Fibroblast of upper back skin (primary cell): ENCODE measurements at regions not wholly inside any gene's neighbourhood (a gene's known extent, or its start where the extent isn't known, plus 50 kb on each side); places are given as distances from the start of the nearest gene placed in this dataset.

Experiments used
- DNase-seq: peaks from one replicate; pipeline ENCODE4 v3.0.0-alpha.2; 2013

DNA sequence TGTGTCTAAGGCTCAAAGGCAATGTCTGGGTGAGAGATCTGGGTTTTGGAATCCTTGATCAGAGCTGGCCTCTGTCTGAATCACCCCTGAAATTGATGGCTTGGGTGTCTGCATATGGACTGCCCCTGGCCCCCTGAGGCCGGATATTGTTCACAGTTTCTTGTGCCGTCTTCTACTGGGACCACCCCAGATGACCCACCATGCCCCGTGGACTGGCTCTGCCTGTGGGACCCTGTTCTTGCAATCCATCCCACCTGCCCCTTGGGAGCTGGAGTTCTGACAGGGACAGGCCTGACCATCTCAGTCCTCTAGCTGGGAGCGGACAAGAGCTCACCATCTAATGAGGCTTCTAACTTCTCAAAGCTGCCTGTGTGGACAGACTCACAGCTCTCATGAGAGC, 119.9 kb downstream of the FAM43A start:
- no peak for DNase-seq

DNA sequence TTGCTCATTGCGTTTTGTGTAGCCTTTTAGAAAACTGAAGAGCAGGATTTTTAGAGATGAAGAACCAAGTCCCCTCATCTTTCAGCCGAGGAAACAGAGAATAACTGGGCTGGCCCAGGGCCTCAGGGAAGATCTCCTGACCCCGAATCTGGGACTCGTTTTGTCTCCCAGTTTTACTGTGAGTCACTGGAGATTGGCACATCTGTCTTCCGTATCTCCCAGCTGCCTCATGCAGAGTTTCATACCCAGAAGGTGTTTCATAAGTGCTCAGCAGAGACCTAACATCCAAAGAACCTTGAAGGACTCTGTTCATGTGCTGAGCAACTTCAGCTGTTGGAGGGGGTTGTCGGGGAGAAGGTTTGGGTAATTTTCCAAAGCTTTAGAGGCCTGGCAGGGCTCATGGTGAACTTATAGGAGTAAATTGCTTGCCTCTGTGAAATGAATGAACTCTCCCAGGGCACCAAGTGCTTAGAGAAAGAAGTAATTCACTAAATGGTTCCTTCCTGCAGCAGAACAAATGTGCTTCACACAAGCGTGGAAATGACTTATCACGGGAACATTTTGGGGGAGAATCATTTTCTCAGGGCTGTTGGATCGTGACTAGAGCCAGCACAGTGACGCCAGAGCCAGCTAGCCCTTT, 121.4 kb downstream of the FAM43A start:
- DNase-seq: peak; percentile 48

DNA sequence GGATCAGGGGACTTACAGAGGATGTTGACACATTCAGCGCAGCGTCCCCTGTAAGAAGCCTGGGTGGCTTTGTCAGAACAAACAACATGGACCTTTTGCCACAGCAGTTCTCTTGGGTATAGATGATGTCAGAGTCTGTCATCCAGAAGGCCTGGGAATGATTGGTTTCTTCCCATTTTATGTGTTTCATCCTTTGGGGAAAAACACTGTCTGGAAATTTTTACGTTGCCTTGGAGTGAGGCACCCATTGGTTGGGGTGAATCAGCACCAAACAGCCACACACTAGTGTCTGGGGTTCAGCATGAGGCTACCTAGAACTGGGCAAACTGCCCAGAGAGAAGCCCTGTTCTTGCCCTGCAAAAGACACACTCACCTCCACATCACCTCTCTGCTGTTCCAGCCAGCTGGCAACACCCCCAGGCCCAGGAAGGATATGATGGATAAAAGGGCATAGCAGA, 123.0 kb downstream of the FAM43A start:
- DNase-seq: peak; percentile 67

- DNase-seq: no peak
Observed at GRCh38 chr3:194809382-194809781, 123.7 kb downstream of the FAM43A start.

GRCh38 chr3:194810076-194810475, 124.4 kb downstream of the FAM43A start:
- no peak for DNase-seq

DNA sequence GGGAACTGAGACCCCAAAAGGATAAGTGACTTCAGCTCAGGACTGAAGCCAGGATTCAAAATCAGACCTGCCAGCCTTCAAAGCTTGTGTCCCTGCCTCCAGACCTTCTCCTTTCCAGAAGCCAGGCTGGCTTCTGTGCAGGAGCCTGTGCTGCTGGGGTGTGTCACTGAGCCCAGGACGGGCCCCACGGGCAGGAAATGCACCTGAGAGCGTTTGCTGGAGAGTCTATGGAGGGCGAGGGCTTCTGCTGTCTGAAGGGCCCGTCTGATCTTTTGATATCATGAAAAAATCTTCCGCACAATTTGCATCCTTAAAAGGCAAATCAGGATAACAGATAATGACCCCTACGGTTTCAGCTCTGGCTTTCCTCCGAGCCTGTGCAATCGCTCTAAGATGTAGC, 125.4 kb downstream of the FAM43A start:
- no peak for DNase-seq

- DNase-seq: no peak
Observed at GRCh38 chr3:194812176-194812575, 126.5 kb downstream of the FAM43A start.

- no peak for DNase-seq
Observed at GRCh38 chr3:194814878-194815357, 129.2 kb downstream of the FAM43A start.

DNA sequence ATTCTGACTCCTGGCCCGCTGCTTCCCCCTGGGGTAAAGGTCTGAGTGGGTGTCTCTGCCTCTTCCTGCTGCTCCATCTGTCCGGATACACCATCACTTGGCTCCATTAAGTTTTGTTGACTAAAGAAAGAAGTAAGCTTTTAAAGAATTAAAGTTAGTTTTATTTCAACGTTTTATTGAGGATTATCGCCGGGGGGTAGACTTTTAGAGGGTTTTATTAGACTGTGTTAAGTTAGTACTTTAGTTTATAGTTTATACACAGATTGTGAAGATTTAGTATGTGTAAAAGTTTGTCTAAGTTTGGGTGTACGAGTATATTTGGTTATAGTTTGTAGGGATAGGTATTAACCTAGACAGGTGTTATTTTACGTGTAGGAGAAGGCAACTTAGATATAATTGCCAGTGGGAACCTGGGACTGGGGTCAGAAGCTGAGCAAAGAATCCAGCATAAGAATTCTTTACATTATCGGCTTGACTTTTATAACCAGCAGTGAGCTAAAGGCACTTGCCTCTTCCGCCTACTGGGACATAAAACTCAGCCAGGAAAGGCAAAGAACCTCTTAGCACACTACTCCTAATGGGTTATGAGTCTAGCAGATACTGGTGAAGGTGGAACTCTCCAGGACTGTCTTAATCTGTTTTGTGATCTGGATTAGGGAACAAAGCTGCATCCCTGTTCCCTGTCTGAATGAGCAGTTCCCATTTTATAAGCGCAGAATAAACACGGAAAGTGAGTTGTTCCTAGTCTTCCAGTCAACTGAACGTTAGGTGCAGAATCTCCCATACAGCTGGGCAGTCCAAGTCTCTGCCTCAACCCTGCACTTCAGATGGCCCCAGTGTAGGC, 131.3 kb downstream of the FAM43A start:
- DNase-seq: no peak

GRCh38 chr3:194817592-194817930, 131.9 kb downstream of the FAM43A start:
- DNase-seq: no peak

GRCh38 chr3:194817936-194818335, 132.3 kb downstream of the FAM43A start:
- DNase-seq: no peak

DNA sequence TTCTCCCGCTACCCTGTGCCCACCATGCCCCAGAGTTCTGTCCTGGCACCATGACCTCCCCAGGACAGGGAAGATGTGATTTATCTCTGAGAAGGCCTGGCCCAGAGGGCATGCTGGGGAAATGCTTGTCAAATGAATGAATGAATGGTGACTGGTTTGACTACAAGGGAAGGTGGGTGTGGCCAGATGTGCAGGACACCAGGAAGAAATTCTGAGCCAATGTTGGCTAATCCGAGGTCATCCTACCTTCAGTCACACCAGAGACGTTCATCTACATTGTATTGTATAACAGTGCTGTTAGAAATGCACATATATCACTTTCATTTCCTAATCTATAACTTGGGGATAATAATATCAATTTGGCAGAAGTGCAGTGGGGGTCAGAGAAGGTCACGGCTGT, 138.4 kb downstream of the FAM43A start:
- no peak for DNase-seq

DNA sequence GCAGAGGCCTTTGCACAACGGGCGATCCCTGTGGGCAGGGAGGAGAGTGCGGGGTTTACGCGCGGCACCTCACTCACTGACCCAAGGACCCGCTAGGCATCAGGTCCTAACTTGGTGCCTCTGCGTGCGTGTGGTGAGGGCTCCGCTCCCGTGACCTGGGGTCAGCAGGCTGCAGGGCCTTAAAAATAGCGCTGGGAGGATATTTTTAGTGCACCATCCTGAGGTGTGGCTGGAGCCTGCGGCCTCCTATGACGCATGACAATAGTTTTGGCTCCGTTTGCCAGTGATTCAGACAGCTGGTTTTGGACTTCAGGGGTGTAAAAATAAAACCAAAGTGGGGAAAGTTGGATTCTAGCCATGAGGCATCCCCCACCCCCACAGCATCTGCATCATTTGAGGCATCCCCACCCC, 139.0 kb downstream of the FAM43A start:
- peak; percentile 84 for DNase-seq

DNA sequence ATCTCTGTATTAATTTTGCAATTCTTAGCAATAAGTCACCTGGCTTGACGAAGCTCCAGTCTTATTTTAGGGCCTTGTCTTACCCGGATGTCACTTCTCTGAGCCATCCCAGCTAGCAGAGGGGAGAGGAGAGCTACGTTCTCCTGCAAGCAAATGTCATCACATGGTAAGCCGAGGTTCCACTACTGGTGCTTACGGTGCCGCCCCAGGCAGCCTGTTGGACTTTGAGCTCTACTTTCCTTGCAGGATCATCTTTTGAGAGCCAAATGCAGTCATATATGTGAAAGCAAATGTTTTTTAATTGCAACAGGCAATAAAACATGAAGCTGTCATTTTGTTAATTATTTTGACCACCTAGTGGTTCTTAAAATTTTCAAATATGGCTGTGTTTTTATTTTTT, 140.9 kb downstream of the FAM43A start:
- DNase-seq: no peak

- no peak for DNase-seq
Observed at GRCh38 chr3:194827486-194827885, 141.8 kb downstream of the FAM43A start.

GRCh38 chr3:194828116-194828515, 142.4 kb downstream of the FAM43A start:
- DNase-seq: peak; percentile 49

GRCh38 chr3:194828926-194829325, 143.2 kb downstream of the FAM43A start:
- DNase-seq: no peak

DNA sequence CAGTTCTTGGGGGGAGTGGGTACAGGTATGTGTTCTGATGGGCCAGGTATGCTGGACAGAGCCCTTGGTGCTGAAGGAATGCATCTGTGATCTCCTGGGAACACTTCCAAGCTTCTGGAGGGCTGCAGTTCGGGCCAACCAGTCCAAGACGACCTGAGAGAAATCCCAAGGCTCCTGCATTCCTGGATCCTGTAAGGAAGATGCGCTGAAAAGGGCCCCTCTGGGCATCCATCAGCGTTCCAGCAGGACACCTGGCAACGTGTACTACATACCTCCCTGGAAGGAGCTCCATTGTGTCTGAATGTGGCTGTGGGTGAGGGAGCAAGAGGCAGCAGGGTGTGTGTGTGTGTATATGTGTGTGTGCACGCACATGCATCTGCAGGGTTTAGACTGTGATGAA, 144.7 kb downstream of the FAM43A start:
- DNase-seq: no peak

DNA sequence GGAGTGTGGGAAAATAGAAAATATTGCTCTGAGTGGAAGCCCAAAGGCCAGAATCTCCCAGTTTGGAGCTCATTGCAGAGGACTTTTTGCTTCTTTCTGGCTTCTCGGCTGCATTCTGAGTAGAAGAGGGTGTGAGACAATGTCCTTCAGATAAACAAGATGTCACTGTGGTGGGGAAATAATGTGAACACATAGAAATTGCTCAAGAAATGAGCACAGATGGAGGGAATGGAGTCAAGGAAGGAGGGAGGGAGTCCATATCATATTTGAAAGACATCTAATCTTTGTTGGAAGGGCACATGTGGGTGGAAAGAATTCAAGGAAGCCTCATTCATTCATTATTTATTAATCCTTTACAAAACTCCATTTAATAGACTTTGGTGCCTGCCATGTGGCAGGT, 145.3 kb downstream of the FAM43A start:
- no peak for DNase-seq

DNA sequence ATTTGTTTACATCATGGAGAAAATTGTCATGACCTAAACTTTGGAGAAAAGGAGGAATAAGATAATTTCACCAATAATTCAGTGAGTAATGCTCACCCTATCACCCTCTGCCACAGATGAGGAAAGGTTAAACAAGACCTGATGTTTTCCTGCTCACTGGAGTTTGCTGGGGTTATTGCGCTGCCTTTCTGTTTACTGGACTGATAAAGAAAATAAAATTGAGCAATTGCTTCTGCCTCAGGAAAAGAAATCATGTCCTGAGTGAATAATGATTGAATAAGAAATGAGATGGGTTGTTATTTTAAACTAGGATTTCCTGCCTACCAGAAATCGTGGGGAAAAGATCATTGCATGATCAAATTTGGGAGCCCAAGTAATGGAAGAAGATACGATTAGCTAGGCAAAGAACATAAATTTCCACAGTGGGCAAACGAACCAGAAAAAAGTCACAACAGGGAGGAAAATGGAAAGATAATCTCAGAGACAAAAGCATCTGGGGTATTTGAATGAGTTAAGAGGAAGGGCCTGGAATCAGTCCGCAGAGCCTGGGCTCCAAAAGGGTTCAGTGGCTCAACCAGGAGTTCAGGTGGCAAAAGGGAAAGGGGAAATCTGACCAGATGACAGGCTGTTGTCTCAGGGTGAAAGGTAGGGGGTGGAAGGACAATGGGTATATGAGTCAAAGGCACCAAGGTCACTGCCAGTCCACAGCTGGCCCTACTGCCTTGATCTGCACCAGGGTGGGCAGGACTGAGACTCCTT, 146.8 kb downstream of the FAM43A start:
- DNase-seq: no peak

DNA sequence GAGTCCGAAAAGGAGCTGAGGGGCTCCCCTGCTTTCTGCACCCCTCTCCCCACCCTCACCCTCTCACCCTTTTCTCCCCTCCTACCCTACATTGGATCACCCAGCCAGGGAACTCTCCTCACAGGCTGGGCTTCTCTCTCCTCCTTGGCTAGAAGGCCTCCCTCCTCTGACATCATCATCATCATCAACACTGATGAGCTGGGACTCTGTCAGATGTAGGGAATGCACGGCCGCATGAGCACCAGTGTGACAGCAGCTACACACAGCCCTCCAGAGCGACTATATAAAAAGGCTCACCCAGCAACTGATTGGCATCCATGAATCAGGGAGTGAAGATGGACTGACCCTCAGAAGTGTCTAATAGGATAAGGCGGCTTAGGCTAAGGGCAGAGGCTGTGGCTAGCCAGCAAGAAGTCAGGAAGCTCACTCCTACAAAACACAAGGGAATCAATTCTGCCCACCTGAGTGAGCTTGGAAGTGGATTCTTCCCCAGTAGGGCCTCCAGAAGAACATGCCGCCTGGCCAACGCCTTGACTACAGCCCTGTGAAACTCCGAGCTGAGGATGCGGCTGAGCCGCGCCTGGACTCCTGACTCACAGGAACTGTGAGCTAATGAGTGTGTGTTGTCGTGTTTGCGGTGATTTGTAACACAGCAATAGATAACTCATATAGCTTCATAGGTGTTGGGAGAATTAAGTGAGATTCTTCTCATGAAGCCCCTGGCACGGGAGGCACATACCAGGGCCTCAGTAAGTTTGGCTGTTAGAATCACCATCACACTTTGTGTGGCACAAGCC, 147.6 kb downstream of the FAM43A start:
- DNase-seq: no peak

DNA sequence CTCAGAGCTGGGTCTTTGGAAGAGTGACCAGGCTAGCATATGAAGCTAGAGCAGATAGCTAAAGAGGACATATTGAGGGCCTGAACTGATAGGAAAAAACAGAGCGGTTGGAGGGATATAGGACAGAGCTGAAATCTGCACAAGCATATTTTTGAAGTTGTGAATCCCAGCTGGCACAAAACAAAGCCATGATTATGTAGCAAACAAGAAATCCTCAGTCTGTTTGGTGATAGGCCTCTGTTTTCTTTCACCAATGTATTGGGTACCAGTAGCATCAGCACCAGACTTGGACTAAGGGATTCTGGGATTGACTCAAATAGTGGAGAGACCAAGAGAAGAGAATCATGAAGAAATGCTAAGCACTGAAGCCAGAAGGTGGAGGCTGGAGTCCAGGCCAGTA, 151.0 kb downstream of the FAM43A start:
- DNase-seq: no peak
